ENCODE measurements at regions not wholly inside any gene's neighbourhood (a gene's known extent, or its start where the extent isn't known, plus 50 kb on each side); places are given as distances from the start of the nearest gene placed in this dataset.
"Not testable (repeated sequence)": the region's sequence is repeated elsewhere in the genome, so short reads cannot be mapped to it uniquely, and the experiment has no call there.

GRCh38 chr10:4396401-4397283 is 429.4 kb upstream of the AKR1E2 start:
- in situ Hi-C loops (cut with HindIII; ENCODE audit: low pct_unique_long_range_greater_than_20kb, low sequenced_read_pairs) = no loop called here
- no peak for TF ChIP-seq JUND (IDR thresholded peaks at IDR 0.05; ENCODE audit: low read depth)
- DNase-seq (ENCODE audit: low read depth in 1 of 2, low spot score in 1 of 2) = peak in 1 of 2 experiments; percentile 24

GRCh38 chr10:4395731-4396130 is 430.3 kb upstream of the AKR1E2 start:
- TF ChIP-seq JUND (IDR thresholded peaks at IDR 0.05; ENCODE audit: low read depth) = no peak
- in situ Hi-C loops (cut with HindIII; ENCODE audit: low pct_unique_long_range_greater_than_20kb, low sequenced_read_pairs) = no loop called here
- no peak for DNase-seq (ENCODE audit: low read depth in 1 of 2, low spot score in 1 of 2)

DNA sequence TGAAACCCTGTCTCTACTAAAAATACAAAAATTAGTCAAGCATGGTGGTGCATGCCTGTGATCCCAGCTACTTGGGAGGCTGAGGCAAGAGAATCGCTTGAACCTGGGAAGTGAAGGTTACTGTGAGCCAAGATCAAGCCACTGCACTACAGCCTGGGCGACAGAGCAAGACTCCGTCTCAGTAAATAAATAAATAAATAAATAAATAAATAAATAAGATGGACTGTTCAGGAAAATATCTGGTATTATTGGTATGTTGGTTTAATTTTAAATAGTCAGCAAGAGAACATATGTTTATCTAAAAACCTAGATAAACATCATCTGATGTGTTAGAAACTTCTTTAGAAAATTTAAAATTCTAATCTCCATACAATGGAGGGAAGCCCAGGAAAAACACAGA is 431.6 kb upstream of the AKR1E2 start:
- in situ Hi-C loops (cut with HindIII; ENCODE audit: low pct_unique_long_range_greater_than_20kb, low sequenced_read_pairs); DNase-seq (ENCODE audit: low read depth in 1 of 2, low spot score in 1 of 2): not testable (repeated sequence)

- DNase-seq (ENCODE audit: low read depth in 1 of 2, low spot score in 1 of 2) = peak in 1 of 2 experiments; percentile 25
- no peak for TF ChIP-seq JUND (IDR thresholded peaks at IDR 0.05; ENCODE audit: low read depth)
- in situ Hi-C loops (cut with HindIII; ENCODE audit: low pct_unique_long_range_greater_than_20kb, low sequenced_read_pairs) = no loop called here
Measured at GRCh38 chr10:4391683-4392082, 434.3 kb upstream of the AKR1E2 start.

DNA sequence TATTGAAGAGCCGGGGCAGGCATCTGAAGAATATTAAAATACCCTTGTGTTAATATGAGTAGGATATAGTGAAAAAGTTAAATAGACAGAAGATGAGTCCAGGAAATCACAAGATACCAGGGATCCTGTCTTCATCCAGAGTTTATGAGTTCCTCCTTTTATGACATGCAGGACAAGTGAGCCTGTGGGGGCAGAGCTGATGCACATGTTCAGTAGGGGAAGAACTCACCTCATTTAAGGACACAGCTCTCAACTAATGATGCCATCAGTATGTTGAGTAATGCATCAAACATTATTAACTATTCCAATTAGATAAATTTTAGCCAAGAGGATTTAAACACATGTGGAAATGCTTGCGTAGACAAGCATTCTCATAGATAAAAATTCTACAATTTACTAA is 435.8 kb upstream of the AKR1E2 start:
- TF ChIP-seq JUND (IDR thresholded peaks at IDR 0.05; ENCODE audit: low read depth) = no peak
- no peak for DNase-seq (ENCODE audit: low read depth in 1 of 2, low spot score in 1 of 2)
- in situ Hi-C loops (cut with HindIII; ENCODE audit: low pct_unique_long_range_greater_than_20kb, low sequenced_read_pairs) = no loop called here

DNA sequence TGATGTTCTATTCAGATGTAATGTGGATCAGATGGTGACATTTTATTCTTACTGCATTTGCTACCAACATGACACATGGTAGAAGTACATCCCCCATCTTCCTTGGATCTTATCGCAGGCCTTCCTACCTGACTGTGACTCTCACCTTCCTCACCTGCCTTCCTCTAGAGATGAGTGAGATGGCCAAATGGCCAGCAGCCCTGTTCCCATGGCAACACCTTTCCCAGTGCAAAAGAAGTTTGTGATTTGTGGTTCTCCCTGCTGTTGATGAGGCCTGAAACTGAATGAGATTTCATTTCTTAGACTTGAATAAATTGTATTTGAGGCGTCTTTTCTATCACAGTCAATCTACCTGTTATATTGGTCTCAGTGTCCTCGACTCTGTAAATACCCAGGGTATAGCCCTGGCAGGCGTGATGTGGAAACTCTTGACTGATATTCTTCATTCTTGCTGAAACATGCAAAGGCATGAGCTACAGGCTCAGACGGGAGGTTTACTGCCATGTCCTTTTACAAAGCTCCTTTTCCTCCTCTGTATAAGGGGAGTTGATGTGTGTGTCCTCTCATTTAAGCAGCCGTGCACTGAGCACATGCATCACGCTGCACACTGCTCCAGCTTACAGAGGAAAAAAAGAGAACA is 440.7 kb upstream of the AKR1E2 start:
- no peak for DNase-seq (ENCODE audit: low read depth in 1 of 2, low spot score in 1 of 2)
- TF ChIP-seq JUND (IDR thresholded peaks at IDR 0.05; ENCODE audit: low read depth) = no peak
- in situ Hi-C loops (cut with HindIII; ENCODE audit: low pct_unique_long_range_greater_than_20kb, low sequenced_read_pairs) = no loop called here

- no peak for TF ChIP-seq JUND (IDR thresholded peaks at IDR 0.05; ENCODE audit: low read depth)
- in situ Hi-C loops (cut with HindIII; ENCODE audit: low pct_unique_long_range_greater_than_20kb, low sequenced_read_pairs) = no loop called here
- no peak for DNase-seq (ENCODE audit: low read depth in 1 of 2, low spot score in 1 of 2)
Measured at GRCh38 chr10:4384245-4384644, 441.8 kb upstream of the AKR1E2 start.

- in situ Hi-C loops (cut with HindIII; ENCODE audit: low pct_unique_long_range_greater_than_20kb, low sequenced_read_pairs) = no loop called here
- no peak for TF ChIP-seq JUND (IDR thresholded peaks at IDR 0.05; ENCODE audit: low read depth)
- DNase-seq (ENCODE audit: low read depth in 1 of 2, low spot score in 1 of 2) = no peak
Measured at GRCh38 chr10:4383651-4384098, 442.3 kb upstream of the AKR1E2 start.

DNA sequence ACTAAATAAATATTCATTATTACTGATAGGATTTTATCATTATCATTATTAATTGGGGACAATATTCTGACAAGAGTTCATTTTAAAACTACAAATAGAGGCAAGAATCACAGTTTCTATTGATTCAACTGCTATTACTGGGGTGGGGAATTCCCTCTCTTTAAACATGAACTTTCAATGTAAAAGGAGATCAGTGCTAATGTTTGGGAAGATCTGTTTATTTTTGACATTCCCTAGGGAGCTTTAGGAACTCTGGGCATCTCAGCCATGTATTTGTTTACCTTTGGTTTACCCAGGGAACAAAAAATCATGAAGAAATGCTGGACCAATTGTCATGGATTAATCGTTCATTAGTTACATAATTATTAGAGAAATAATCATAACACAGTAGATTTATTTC is 443.2 kb upstream of the AKR1E2 start:
- no peak for DNase-seq (ENCODE audit: low read depth in 1 of 2, low spot score in 1 of 2)
- no peak for TF ChIP-seq JUND (IDR thresholded peaks at IDR 0.05; ENCODE audit: low read depth)
- in situ Hi-C loops (cut with HindIII; ENCODE audit: low pct_unique_long_range_greater_than_20kb, low sequenced_read_pairs) = no loop called here

- TF ChIP-seq JUND (IDR thresholded peaks at IDR 0.05; ENCODE audit: low read depth) = no peak
- in situ Hi-C loops (cut with HindIII; ENCODE audit: low pct_unique_long_range_greater_than_20kb, low sequenced_read_pairs) = no loop called here
- no peak for DNase-seq (ENCODE audit: low read depth in 1 of 2, low spot score in 1 of 2)
Measured at GRCh38 chr10:4373612-4374011, 452.4 kb upstream of the AKR1E2 start.

DNA sequence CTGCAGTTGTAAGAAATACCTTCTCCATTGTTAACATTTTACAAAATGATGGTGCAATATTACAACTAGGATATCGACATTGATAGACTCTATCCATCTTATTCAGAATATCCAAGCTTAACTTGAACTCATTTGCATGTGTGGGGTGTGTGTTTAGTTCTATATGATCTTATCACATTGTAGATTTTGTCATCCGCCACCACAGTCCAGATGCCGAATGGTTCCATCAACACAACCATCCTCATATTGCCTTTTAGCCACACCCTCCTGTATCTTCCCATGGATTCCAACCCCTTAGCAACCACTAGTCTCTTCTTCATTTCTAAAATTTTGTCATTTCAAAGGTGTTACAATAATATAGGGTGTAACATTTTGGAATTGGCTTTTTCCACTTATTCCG is 452.9 kb upstream of the AKR1E2 start:
- TF ChIP-seq JUND (IDR thresholded peaks at IDR 0.05; ENCODE audit: low read depth) = no peak
- DNase-seq (ENCODE audit: low read depth in 1 of 2, low spot score in 1 of 2) = no peak
- in situ Hi-C loops (cut with HindIII; ENCODE audit: low pct_unique_long_range_greater_than_20kb, low sequenced_read_pairs) = no loop called here

DNA sequence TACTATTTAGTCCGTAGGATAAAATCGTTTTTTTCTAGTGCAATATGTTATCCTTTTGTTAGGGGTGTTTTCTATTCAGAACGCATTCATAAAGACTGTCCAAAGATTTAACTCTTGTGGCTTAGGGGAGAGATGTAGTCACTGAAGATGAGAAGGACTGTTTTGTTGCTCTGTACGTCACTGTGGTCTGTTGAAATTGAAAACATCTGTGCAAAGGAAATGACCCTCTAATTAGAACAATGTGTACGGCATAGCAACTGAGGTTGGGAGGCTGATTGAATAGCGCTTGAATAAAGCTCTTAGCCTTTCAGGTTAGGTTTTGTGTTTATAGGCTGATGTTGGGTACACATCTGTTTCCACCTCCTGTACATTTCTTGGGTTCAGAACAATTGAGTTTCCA is 453.4 kb upstream of the AKR1E2 start:
- no peak for DNase-seq (ENCODE audit: low read depth in 1 of 2, low spot score in 1 of 2)
- TF ChIP-seq JUND (IDR thresholded peaks at IDR 0.05; ENCODE audit: low read depth) = no peak
- in situ Hi-C loops (cut with HindIII; ENCODE audit: low pct_unique_long_range_greater_than_20kb, low sequenced_read_pairs) = no loop called here

GRCh38 chr10:4371691-4372295 is 454.2 kb upstream of the AKR1E2 start:
- in situ Hi-C loops (cut with HindIII; ENCODE audit: low pct_unique_long_range_greater_than_20kb, low sequenced_read_pairs) = no loop called here
- no peak for DNase-seq (ENCODE audit: low read depth in 1 of 2, low spot score in 1 of 2)
- no peak for TF ChIP-seq JUND (IDR thresholded peaks at IDR 0.05; ENCODE audit: low read depth)

Data from T47D (cell line).